Peyer's patch (tissue), 4 donors: ENCODE measurements at regions not wholly inside any gene's neighbourhood (a gene's known extent, or its start where the extent isn't known, plus 50 kb on each side); places are given as distances from the start of the nearest gene placed in this dataset.
"Not testable (repeated sequence)": the region's sequence is repeated elsewhere in the genome, so short reads cannot be mapped to it uniquely, and the experiment has no call there.

Experiments
- POLR2A ChIP-seq, 2 donors: fragments of 450-650 bp; IDR thresholded peaks; one replicate each; pipeline ENCODE4 v1.5.1; 2017; ENCODE audit warnings: antibody characterized with exemption in 2 of 2, mild to moderate bottlenecking in 2 of 2, moderate library complexity in 2 of 2
- TF ChIP-seq, protein P1 (sequence below), 6 experiments: fragments of 450-650 bp in 4 of 6; fragments of 200-600 bp in 2 of 6; sonication (generic) in 1 of 6; IDR thresholded peaks; one replicate each; pipeline ENCODE4 v1.5.1; 2017 to 2019; ENCODE audit warnings: antibody characterized with exemption in 6 of 6, mild to moderate bottlenecking in 3 of 6, moderate library complexity in 1 of 6

DNA sequence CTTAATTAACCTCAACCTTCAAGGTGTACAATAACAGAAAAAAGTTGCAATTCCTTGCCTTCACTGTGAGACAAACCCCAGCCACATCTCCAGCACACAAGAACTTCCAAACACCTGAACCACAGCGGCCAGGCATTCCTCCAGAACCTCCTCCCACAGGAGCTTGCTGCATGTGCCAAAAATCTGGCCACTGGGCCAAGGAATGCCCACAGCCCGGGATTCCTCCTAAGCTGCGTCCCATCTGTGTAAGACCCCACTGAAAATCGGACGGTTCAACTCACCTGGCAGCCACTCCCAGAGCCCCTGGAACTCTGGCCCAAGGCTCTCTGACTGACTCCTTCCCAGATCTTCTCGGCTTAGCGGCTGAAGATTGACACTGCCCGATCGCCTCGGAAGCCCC is 70.6 kb downstream of the MAD2L1 start:
- TF ChIP-seq POLR2A (IDR thresholded peaks at IDR 0.05): not testable (repeated sequence)
- TF ChIP-seq, protein P1, sequence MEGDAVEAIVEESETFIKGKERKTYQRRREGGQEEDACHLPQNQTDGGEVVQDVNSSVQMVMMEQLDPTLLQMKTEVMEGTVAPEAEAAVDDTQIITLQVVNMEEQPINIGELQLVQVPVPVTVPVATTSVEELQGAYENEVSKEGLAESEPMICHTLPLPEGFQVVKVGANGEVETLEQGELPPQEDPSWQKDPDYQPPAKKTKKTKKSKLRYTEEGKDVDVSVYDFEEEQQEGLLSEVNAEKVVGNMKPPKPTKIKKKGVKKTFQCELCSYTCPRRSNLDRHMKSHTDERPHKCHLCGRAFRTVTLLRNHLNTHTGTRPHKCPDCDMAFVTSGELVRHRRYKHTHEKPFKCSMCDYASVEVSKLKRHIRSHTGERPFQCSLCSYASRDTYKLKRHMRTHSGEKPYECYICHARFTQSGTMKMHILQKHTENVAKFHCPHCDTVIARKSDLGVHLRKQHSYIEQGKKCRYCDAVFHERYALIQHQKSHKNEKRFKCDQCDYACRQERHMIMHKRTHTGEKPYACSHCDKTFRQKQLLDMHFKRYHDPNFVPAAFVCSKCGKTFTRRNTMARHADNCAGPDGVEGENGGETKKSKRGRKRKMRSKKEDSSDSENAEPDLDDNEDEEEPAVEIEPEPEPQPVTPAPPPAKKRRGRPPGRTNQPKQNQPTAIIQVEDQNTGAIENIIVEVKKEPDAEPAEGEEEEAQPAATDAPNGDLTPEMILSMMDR (IDR thresholded peaks at IDR 0.05): not testable (repeated sequence)
